ENCODE measurements at regions not wholly inside any gene's neighbourhood (a gene's known extent, or its start where the extent isn't known, plus 50 kb on each side); places are given as distances from the start of the nearest gene placed in this dataset.
"Not testable (repeated sequence)": the region's sequence is repeated elsewhere in the genome, so short reads cannot be mapped to it uniquely, and the experiment has no call there.

DNA sequence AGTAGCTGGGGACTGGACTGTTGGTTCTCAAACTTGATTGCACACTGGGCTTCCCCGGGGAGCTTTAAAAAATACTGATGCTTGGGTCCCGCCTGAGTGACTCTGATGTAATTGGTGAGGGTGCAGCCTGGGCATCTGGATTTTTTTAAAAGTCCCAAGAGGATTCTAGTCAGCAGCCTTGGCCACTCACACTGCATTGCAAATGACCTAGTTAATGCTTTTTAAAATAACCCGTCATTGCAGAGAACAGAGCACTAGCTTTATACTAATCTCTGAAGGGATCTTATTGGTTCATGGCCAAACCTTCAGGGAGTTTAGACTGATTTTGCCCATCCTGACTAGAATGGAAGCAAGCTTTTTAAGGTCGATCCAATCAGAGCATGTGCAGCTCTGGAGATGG lies 310.6 kb upstream of the PROK2 start:
- DNase-seq = no peak

DNA sequence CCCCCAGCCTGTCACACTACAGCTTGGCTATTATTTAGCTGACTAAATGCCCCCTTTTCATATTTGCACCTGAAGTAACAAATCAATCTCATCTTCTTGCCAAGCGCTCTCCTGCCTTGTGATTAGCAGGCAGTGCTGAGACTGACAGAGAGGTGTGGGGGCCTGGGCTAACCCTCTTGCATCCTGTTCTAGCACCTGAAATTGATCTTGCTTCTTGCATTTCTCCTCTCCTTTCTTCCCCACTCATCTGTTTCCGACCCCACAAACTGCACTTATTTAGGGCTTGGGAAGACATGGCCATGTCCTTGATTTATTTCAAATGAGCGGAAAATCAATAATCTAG lies 309.0 kb upstream of the PROK2 start:
- no peak for DNase-seq

DNA sequence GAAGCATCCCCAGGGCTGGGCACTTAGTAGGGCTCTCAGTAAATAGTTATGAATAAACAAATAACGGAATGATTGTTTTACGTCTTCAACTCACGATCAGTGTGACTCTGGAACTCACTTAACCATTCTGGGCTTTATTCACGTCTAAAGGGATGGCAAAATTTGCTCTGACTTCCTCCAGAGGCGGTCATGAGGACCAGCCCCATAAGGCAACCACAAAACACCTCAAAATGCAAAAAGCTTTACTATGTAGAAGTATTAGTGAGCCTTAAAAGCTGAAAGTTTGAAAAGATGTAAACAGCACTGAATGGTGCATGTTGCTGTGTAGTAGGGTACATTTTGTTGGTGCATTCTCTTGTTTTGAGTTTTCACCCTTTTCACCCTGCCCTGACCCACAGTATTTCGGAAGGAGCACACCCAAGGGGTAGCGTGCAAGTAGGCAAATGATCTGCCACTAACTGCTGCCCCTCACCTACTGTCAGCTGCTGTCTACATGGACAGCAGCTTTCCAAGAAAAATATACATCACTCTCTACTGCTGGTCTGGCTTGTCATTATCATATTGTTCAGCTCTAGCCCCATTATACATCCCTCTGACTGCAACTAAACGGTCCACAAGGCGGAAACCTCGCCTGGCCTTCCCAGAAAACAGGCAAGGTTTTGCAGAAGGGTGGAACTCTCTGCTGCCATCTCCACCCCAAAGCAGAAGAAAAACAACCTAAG lies 308.5 kb upstream of the PROK2 start:
- DNase-seq = no peak

DNA sequence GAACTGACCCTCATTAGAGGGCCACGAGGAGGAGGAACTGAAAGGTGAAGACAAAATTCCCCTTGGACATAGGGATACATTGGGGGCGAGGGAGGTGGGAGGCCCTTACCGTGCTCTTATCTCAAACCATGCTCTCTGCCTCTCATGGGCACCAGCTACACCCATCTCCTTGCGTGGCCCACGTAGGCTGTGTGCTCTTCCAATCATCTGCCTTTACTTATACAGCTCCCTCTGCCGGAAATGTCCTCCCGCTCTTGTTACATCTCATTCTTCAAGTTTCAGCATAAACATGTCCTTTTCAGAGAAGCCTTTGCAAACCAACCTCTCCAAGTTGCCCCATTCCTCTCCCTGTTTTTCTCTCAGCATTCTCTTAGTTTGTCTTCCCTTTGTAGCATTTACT lies 307.8 kb upstream of the PROK2 start:
- DNase-seq = no peak

DNA sequence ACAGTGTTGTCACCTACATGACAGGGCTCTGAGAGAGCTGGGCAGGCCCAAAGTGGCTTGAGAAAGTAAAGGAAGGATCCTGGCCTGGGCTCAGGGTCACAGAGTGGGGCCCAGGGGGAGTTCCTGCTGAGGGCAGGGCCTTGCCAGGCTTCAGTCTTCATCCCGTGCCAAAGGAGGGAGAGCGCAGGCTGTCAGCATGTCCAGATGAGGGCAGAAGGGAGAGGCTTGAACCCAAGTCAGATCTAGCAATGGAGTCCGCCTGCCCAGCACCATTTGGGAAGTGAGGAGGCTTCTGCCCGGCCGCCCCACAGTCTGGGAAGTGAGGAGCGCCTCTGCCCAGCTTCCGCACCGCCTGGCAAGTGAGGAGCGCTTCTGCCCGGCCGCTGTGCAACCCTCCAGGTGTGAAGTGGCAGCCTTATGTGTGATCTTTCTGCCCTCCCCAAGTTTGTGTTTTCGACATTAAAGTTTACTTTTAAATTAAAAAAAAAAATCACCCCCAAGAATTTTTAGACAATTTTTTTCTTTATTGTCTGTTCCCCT lies 303.6 kb upstream of the PROK2 start:
- no peak for DNase-seq

DNA sequence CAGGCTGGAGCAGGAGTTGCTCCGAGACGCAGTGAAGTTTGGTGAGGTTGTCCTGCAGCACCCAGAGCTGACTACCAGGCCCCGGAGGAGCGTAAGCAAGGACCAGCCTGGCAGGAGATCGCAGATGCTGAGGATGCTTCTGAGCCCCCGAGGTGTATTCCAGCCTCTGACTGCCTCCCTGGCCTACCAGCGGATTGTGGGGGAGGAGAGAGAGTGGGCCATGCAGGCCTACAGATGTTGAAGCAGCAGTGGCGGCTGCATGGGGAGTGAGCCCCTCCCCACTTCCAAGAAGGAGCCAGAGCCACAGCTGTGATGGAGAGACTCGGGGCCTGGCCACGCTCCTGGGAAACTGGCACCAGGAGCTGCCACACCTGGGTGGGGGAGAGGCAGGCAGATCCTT lies 302.5 kb upstream of the PROK2 start:
- DNase-seq = no peak

DNA sequence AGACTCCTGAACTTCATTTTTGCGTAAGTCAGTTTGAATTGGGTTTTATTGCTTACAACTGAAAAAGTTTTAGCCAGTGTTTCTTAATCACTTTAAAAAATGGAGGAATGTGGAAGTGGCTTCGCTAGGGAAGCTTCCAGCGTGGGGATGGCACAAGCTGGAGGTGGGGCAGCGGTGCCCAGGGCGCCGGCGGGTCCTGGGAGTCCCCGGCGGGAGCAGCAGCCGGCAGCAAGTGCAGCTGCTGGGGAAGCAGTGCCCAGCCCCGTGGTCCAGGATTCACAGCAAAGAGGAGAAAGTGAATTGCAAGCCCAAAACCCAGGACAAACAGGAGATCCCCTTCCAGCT lies 301.8 kb upstream of the PROK2 start:
- DNase-seq = no peak

DNA sequence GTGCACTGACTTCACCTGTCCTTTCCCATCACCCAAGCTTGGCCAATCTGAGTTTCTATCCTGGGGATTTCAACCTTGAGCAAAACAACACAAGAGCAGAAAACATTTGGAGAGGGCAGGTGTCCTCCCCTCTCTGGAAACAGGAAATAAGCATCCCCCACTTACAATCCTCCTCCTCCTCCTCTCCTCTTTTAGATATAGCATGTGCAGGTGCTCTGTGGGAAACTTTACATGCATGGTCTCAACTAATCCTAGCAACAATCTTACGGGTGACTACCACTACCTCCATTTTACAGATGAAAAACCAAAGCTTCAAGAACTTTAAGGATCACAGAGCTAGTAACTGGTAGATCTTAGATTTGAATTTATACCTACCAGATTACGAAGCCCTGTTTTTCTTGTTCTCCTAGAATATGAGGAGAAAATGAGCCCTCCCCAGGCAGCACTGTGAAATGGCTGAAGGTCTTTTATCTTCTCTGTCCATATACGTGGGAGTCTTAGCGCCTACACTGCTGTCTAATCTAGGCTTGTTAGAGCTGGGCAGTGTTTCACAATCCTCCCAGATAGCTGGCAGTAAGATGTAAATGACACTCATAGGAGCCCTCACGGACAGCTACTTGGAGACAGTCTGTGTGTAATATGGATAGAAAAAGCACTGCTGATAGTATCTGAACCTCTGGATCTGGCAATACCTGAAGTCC lies 301.2 kb upstream of the PROK2 start:
- DNase-seq = no peak

DNA sequence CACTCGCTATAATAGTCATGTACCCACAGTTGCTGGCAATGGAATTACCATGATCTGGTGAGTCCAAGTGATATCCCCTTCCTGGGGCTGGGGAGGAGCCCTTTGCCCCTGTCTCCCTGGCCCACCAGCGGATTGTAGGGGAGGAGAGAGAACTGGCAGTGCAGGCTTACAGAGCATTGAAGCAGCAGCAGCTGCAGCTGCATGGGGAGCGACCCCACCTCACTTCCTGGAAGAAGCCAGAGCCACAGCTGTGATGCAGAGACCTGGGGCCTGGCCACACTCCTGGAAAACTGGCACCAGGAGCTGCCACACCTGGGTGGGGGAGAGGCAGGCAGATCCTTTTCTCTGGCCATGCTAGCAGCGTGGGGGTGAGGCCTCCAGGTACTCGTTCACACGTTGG lies 300.1 kb upstream of the PROK2 start:
- DNase-seq = no peak

DNA sequence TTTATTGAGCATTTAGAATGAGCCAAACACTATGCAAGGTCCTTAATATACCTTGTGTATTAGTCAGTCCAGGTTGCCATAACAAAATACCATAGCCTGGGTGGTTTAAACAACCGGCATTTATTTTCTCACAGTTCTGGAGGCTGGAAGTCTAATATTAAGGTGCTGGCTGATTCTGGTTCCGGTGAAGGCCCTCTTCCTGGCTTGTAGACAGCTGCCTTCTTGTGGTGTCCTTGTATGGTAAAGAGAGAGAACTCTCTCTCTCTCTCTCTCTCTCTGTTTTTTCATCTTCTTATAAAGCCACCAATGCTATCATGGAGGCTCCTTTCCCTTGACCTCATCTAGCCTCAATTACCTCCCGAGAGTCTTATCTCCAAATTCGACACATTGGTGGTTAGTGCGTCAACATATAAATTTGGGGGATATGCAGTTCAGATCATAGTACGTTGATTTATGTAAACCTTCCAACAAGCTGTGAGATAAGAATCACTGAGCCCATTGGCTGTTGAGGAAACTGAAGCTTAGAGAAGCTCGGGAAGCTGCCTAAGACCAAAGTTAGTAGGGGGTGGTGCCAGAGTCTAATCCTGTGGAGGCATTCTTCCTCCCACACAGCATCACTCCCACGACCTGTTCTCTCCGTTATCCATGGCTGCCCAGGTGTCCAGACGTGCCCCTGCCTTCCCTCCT lies 298.0 kb upstream of the PROK2 start:
- no peak for DNase-seq

DNA sequence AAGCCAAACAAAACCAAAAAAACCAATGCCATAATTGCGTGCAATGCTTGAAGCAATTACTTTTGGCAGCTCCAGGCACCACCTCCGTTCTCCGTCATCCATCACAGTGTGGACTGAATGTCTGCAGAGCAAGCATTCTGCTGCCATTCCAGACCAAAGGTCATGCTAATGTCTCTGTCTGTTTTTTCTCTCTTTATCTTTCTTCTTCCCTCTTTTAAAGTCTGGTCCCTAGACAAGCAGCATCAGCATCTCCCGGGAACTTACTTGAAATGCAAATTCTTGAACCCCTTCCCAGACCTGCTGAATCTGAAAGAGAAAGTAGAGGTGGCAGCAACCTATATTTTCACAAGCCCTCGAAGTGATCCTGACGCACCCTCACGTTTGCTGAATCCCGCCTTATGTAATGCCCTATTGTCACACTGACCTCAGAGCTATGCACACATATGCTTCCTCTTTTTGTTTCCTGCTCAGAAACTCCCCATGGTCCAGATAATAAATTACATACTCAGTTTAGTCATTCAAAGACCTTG lies 297.3 kb upstream of the PROK2 start:
- DNase-seq = no peak

DNA sequence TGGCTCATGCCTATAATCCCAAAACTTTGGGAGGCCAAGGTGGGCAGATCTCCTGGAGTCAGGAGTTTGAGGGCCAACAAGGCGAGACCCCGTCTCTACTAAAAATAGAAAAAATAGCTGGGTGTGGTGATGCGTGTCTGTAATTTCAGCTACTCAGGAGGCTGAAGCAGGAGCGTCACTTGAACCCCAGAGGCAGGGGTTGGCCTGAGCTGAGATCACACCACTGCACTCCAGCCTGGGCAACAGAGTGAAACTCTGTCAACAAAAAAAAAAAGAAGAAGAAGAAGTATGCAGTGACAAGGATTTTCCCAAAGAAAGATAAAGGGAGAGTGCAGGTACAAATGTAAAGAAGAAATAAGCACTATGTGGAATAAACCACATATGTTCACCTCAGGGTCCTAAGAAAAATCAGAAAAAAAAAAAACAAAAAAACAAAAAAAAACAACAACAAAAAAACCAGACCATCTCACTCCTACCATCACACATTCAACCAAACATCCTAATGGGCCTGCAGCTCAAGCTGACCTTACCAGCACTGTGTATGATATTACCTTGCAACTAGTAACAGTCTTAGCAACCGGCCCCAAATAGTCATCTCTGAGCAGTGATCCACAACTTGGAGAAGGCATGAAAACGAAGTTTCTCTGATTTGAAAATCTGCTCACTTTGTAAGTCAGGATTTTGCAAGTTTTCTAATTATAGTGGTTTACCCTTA lies 296.7 kb upstream of the PROK2 start:
- DNase-seq = no peak

DNA sequence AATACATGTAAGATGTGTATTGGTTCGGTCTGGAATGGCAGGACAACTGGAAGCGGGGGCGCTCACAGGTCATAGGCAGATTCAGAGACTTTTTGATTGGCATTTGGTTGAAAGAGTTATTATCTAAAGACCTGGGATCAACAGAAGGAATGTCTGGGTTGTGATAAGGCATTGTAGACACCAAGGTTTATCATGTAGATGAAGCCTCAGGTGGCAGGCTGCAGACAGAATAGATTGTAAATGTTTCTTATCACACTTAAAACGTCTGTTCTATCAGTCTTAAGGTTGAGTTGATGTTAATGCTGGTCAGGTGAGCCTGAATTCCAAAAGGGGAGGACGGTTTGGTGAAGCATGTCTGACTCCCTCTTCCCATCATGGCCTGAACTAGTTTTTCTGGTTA lies 295.9 kb upstream of the PROK2 start:
- DNase-seq = no peak

DNA sequence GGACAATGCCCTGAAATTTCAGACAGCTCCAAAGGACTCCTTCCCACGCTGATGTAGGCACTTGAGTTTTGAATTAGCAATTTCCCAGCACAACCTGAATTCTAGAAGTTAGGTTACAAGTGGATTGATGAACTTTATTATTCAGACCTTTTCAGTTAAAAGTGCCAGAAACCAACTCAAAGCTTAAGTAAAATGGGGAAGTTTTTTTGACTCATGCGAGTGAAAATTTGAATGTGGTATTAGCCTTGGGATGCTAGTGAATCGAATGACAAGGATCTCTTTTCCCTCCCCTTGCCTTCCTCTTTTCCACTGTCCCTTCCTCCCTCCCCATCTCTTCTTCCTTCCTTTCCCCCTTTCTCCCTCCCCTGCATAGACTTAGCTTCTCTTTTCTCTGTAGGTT lies 295.1 kb upstream of the PROK2 start:
- DNase-seq = no peak

DNA sequence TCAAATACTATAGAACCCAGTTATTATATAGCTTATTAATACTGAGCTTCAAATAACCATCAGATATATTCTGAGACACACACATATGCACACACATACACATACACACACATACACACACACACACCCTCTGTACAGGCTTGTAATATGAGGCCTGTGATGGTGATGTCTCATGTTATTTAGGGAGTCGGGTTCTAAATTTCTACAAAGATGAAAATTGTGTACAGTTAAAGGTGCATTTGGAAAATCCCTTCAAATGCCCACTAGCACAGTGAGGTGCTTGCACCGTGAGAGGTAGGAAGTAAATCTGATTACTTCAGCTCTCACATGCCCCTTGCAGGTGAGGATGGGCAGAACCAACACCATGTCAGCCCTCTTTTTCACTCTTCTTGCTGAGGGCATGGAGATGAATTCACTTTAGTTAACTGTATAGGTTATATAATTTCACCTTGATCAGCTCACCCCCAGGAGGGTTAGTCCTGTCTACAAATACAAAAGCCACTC lies 294.5 kb upstream of the PROK2 start:
- no peak for DNase-seq

DNA sequence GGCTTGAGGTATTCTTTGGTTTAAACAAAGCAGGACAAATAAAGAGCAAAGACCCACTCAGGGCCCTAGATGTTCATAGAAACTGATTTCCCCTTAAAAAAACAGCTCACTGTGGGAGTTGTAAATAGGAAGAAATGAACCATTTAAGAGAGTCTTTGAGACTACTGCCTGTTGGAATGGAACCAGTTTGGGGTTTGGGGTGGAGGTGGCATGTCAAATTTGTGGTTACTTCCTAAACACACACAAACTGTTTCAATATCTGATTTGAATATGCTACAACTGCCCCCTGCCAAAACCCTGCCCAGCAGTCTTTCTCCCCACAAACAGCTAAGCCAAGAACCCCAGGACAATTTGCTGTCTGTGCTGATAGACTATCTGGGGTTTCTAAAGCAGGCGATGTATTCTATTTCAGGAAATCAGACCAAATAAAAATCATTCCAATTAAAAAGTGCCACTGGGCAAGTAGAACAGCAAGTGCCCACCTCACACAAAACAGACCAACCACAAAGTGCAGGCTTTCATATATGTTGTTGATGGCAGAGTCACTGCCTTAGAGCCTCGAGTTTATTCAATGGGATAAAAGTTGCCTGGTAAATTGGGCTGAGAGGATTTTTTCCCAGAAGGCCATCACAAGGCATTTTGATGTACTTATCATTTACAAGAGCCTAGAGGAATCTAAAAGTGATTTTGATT lies 293.9 kb upstream of the PROK2 start:
- no peak for DNase-seq

DNA sequence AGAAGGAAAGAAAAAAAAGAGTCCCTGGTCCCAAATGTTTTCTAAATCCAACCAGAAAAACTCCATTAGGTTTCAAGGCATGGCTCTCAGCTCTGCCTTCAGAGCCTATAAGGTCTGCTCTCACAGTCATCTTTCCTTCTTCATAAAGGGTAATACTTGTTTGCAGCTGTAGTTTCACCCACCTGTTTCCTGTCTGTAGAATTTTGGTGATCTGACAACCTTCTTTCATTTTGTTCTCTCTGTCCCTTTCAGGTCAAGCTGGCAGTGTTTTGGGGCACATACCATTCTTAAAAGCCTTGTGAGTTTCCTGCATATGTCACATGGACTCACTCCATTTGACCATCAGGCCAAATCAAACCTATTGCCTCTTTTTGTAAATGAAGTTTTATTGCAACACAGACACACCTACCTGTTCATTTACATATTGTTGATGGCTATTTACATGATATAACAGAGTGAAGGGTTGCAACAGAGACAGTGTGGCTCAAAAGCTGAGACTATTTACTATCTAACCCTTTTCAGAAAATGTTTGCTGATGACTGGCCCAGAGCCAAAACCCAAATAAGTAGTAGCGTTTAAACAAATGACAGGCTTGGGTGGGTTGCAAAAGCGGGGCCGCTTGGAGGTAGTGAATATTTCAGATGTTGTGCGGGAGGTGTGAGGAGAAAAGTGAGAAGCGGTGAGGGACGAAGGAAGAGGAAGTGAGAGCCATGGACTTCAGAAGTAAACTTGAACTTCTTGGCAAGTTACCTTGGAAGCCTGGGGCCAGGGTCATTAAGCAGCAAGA lies 292.7 kb upstream of the PROK2 start:
- DNase-seq = no peak

DNA sequence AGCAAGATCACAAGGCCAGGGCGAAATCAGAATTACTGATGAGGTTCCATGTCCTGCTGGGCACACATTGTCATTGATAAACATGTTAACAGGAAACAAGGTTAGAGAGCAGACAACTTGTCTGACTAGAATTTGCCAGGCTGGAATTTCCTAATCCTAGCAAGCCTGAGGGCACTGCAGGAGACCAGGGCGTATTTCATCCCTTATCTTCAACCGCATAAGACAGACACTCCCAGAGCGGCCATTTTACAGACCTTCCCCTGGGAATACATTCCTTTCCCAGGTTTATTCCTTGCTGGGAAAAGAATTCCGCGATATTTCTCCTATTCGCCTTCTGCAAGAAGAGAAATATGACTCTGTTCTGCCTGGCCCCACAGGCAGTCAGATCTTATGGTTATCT lies 290.9 kb upstream of the PROK2 start:
- DNase-seq = not testable (repeated sequence)

DNA sequence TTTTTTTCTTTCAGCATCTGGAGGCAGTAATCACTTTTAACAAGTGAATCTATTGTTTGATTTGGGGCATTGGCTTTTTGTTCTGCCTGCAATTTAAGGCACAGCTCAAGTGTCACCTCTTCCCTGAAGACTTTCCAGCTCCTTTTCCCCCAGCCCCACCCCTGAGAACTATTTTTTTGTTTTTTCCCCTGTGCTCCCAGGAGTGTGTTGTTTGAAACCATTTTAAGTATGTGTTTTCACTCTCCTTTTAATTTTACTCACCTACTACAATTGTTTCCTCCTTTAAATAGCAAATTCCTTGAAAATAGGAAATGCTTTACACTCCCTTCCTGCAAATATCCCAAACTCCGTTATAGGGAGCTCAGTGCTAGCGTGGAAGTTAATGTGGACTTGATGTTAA lies 286.7 kb upstream of the PROK2 start:
- DNase-seq = no peak

DNA sequence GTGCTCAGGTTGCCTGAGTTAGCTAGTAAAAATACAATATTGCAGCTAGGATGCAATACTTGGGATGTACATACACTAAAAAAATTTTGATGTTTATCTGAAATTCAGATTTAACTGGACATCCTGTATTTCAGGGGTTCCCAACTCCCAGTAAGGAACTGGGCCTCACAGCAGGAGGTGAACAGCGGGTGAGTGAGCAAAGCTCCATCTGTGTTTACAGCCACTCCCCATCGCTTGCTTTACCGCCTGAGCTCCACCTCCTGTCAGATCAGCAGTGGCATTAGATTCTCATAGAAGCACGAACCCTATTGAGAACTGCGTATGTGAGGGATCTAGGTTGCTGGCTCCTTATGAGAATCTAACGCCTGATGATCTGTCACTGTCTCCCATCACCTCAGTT lies 285.1 kb upstream of the PROK2 start:
- DNase-seq = no peak

DNA sequence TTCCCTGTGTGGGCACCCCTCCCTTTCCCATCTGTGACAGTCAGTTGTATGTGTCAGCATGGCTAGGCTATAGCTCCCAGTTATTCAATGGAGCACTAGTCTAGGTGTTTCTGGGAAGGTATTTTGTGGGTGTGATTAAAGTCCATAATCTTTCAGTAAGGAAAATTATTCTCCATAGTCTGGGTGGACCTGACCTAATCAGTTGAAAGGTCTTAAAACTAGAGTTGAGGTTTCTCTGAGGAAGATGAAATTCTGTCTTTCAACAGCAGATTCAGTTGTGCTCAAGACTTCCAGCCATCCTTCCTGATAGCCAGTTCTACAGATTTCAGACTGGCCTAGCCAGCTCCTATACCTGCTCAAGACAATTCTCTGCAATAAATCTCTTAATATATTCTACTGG lies 284.6 kb upstream of the PROK2 start:
- DNase-seq = no peak

DNA sequence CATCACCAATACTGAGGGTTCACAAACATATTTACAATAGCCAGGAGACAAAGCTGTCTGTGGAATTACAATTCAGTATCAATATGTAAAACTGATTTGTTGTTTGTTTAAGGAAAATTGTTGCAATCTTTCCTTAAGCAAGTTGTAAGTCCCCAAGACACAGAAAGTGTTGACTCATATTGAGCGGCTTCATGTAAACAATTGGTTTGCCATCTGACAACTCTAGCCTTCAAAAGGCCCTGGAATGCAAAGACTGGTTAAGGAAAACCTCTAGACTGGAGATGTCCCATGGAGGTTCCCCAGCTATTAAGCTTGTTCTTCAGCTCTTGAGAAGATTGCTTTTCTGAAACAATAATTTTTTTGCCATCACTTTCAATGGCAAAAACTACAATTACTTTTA lies 283.7 kb upstream of the PROK2 start:
- no peak for DNase-seq
